NCI-H1092 (cell line): ENCODE measurements at regions not wholly inside any gene's neighbourhood (a gene's known extent, or its start where the extent isn't known, plus 50 kb on each side); places are given as distances from the start of the nearest gene placed in this dataset.
"Not testable (repeated sequence)": the region's sequence is repeated elsewhere in the genome, so short reads cannot be mapped to it uniquely, and the experiment has no call there.

Source experiments
- DNase-seq: peaks from one replicate; lab custom pipeline; 2025; lab: John Stamatoyannopoulos, UW

GRCh38 chr13:76620036-76620435, 266.2 kb downstream of the KCTD12 start:
- DNase-seq = no peak

DNA sequence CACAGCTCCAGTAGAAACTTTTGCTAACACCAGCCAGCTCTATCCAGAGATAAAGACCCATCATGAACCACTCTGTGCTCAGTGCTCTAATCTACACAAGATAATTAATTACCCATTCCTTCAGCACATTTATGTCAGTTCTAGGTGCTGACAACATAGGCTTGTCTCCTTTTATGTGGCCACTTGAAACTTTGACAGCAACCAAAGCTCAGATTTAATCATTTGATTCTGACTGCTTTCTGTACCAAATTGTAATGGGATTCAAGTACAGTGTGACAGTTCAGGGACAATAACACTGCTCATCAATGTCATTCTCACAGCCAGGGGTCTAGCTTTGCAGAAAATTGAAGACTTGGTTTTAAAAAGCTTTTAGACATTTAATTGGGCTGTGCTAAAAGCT, 266.6 kb downstream of the KCTD12 start:
- no peak for DNase-seq

- no peak for DNase-seq
Measured at GRCh38 chr13:76610819-76611415, 275.3 kb downstream of the KCTD12 start.

DNA sequence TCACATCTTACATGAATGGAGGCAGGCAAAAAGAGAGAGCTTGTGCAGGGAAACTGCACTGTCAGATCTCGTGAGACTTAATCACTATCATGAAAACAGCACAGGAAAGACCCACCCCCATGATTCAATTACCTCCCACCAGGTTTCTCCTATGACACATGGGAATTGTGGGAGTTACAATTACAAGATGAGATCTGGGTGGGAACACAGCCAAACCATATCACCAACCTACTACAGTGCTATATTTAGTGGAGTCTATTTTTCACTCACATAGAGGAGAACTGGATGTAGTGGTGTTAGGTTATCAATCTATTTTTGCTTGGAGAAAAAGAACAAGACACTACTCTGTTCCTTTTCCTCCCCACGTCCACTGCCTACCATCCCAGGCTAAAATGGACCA, 276.6 kb downstream of the KCTD12 start:
- DNase-seq = no peak

- DNase-seq = no peak
Measured at GRCh38 chr13:76607866-76608265, 278.3 kb downstream of the KCTD12 start.

DNA sequence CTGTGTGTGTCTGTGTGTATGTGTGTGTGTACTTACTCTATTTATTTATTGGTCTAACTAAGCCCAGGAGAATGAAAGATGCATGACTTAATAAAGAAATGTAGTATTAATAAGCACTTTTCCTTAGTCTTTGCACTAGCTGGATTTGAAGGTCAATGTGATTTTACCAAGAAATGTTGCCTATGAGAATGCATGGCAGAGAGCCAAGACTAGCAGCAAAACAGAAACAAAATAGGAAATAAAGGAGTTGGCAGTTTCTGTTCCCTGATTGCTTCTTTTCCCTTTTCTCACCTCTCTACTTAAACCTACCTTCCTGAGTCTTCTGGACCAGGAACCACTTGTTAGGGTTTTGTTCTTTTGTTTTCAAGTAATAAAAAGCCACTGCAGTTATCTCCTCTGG, 286.1 kb downstream of the KCTD12 start:
- DNase-seq = no peak

- no peak for DNase-seq
Measured at GRCh38 chr13:76597868-76598267, 288.3 kb downstream of the KCTD12 start.

DNA sequence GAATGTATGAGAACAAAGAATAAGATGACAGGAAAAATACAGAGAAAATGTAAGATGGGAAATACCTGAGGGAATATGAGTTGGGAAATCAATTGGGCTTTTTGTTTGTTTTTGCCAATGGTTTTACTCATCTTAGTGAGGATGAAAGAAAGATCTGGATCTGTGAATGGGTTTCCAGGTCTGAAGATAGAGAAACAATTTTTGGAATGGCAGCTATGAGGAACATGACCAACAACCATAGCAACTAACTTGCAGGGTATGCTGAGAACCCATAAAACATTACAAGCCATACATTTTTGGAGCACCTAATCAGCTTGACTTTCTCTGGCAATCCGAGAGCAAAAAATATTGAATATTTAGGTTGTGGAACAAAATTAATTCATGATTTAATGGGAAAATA, 290.0 kb downstream of the KCTD12 start:
- no peak for DNase-seq

- DNase-seq = no peak
Measured at GRCh38 chr13:76594435-76594834, 291.8 kb downstream of the KCTD12 start.

- no peak for DNase-seq
Measured at GRCh38 chr13:76586842-76587241, 299.4 kb downstream of the KCTD12 start.

- DNase-seq = no peak
Measured at GRCh38 chr13:76579701-76580100, 306.5 kb downstream of the KCTD12 start.

- not testable (repeated sequence) for DNase-seq
Measured at GRCh38 chr13:76575634-76576033, 310.6 kb downstream of the KCTD12 start.

- no peak for DNase-seq
Measured at GRCh38 chr13:76570510-76570971, 315.7 kb downstream of the KCTD12 start.

GRCh38 chr13:76556627-76557026, 329.6 kb downstream of the KCTD12 start:
- no peak for DNase-seq

DNA sequence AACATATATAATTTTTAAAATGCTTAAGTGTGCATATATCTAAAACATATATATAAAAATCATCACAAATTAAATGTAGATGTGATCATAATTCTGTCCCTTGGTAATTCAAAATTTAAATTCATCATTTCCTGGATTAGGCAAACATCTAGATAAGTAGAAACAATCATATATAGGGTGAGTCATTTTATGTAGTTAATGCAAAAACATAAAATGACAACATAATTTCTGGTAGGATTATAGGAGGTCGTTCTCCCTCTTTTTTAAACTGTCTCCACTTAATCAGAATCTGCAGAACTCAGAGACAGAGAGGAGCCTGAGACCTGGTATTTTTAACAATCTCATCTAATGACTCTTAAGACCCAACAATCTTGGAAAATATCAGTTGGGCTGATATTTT, 333.4 kb downstream of the KCTD12 start:
- no peak for DNase-seq

GRCh38 chr13:76552041-76552772, 334.0 kb downstream of the KCTD12 start:
- no peak for DNase-seq

- no peak for DNase-seq
Measured at GRCh38 chr13:76542176-76542575, 344.0 kb downstream of the KCTD12 start.

GRCh38 chr13:76538004-76538403, 348.2 kb downstream of the KCTD12 start:
- no peak for DNase-seq

- DNase-seq = no peak
Measured at GRCh38 chr13:76533251-76533650, 353.0 kb downstream of the KCTD12 start.

DNA sequence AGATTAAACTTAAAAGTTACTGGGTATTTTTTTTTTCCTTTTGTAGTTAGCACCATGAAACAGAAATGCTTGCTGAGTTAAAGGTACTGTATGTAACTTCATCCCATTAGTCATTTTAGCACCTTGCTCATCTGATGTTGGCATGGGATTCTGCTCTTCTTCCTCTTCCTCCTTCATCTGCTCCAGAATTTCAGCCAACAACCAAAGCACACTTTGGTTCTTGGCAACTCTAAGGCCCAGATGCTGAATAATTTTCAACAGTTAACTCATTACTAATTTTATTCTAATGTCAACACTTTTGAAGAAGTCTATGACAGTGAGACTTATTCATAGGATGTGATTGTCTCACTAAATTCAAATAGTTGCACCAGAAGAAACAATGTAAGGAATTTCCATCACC, 359.2 kb downstream of the KCTD12 start:
- DNase-seq = no peak

- no peak for DNase-seq
Measured at GRCh38 chr13:76523740-76524340, 362.4 kb downstream of the KCTD12 start.

DNA sequence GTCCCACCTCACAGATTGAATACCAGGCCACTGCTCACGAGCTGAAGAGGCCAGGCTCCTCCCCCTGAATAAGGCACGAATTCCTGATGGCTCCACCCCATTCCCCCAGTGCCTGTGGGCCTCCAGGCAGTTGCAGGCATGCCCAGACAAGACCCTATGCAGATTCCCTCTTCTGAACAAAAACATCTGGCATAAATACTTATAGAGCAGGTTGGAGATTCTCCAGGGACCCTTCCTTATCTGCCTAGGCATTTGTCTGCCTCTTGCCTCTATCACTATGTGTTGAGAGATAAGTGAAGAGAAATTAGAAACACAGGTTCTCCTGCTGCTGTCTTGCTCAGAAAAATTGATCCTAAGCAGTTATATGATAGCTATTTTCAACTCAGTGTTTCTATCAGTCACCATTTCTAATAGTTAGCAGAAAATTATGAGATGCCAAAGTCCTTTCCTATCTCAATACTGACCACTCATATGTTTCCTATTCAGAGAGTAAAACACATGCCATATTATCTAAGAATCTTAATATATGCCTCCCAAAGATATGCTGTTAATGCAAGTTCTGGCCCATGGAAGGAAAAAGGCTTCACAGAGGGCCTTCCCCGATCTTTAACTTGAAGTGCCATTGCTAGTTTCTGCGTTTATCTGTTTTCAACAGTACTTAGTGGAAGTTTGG, 364.0 kb downstream of the KCTD12 start:
- DNase-seq = no peak

GRCh38 chr13:76519685-76520084, 366.5 kb downstream of the KCTD12 start:
- no peak for DNase-seq
